Panc1 (cell line): ENCODE measurements at regions not wholly inside any gene's neighbourhood (a gene's known extent, or its start where the extent isn't known, plus 50 kb on each side); places are given as distances from the start of the nearest gene placed in this dataset.

Source experiments
- ATAC-seq: fragments of 200-7000 bp; cut with Tn5 transposase; 2 replicates; pipeline ENCODE4 v1.9.1; 2020; ENCODE audit warnings: mild to moderate bottlenecking, moderate library complexity
- BruUV-seq: library from RNA; stranded (reverse); fragments of 400-500 nt; replicated peaks from 2 replicates; lab custom pipeline; 2021; lab: Mats Ljungman, UMichigan
- CTCF ChIA-PET: fragments of 300-600 bp; sonication (Branson Sonifier 250); formaldehyde crosslinking; loops from one replicate; lab custom pipeline; 2022; ENCODE audit warnings: antibody characterized with exemption; lab: Charles Lee
- POLR2A ChIA-PET: fragments of 300-600 bp; sonication (Branson Sonifier 250); formaldehyde crosslinking; loops from one replicate; lab custom pipeline; 2022; ENCODE audit warnings: antibody characterized with exemption; lab: Charles Lee
- DNase-seq: peaks from one replicate; pipeline ENCODE4 v3.0.0-alpha.2; 2010; ENCODE audit warnings: low read depth, low spot score
- H3K27ac ChIP-seq: 2 replicates; pipeline ENCODE4 v1.5.1; 2011; ENCODE audit warnings: mild to moderate bottlenecking, low read length, inconsistent platforms
- H3K27me3 ChIP-seq: fragments of 200-500 bp; sonication (Bioruptor generic); 2 replicates; pipeline ENCODE4 v1.6.0; 2014; ENCODE audit warnings: low read length, inconsistent platforms; ENCODE audit not compliant: control insufficient read depth, insufficient read depth
- H3K36me3 ChIP-seq: fragments of 200-500 bp; sonication (Bioruptor generic); 2 replicates; pipeline ENCODE4 v1.5.1; 2014; ENCODE audit warnings: inconsistent platforms, mild to moderate bottlenecking, low read length, moderate library complexity; ENCODE audit not compliant: control insufficient read depth, insufficient read depth
- H3K4me1 ChIP-seq: 2 replicates; pipeline ENCODE4 v1.5.1; 2011; ENCODE audit warnings: inconsistent platforms, mild to moderate bottlenecking, low read length, moderate library complexity; ENCODE audit not compliant: control insufficient read depth, insufficient read depth
- H3K4me3 ChIP-seq, 2 experiments: 2 replicates each; pipeline ENCODE4 v1.5.1; 2011 to 2012; ENCODE audit warnings: low read depth in 2 of 2, low read length in 2 of 2, mild to moderate bottlenecking in 2 of 2, inconsistent platforms in 1 of 2, moderate library complexity in 1 of 2
- H3K9me3 ChIP-seq: fragments of 200-500 bp; sonication (Bioruptor generic); 2 replicates; pipeline ENCODE4 v1.5.1; 2014; ENCODE audit warnings: low read depth, mild to moderate bottlenecking, inconsistent platforms, low read length, moderate library complexity; ENCODE audit not compliant: control insufficient read depth, insufficient read depth
- POLR2AphosphoS5 ChIP-seq: IDR thresholded peaks from 2 replicates; pipeline ENCODE4 v1.6.1; 2012; ENCODE audit warnings: mild to moderate bottlenecking, low read depth, low read length, moderate library complexity
- SIN3A ChIP-seq: IDR thresholded peaks from 2 replicates; pipeline ENCODE4 v1.6.1; 2012; ENCODE audit warnings: low read depth, mild to moderate bottlenecking, low read length, moderate library complexity, borderline replicate concordance; ENCODE audit not compliant: insufficient read depth
- TCF7L2 ChIP-seq: IDR thresholded peaks from 2 replicates; pipeline ENCODE4 v1.6.1; 2011; ENCODE audit warnings: mild to moderate bottlenecking, low read depth, low read length, inconsistent platforms
- in situ Hi-C: cut with HindIII; loops from 2 replicates; pipeline ENCODE4 v1.10.0; 2016; ENCODE audit warnings: low sequenced_read_pairs, low pct_unique_long_range_greater_than_20kb
- intact Hi-C: fragments of 100-400 bp; cut with micrococcal nuclease; formaldehyde crosslinking; loops from one replicate; pipeline ENCODE4 v1.10.0; 2022; ENCODE audit not compliant: unreplicated experiment
- TF ChIP-seq, protein P1 (sequence below), 2 experiments: IDR thresholded peaks; 2 replicates each; pipeline ENCODE4 v1.6.1; 2011 to 2012; ENCODE audit warnings: low read depth in 2 of 2, control low read depth in 1 of 2, low read length in 1 of 2, mild to moderate bottlenecking in 1 of 2, moderate library complexity in 1 of 2; ENCODE audit not compliant: insufficient read depth in 1 of 2
- TF ChIP-seq, protein P2 (sequence below): fragments of 450-650 bp; IDR thresholded peaks from 2 replicates; pipeline ENCODE4 v1.5.1; 2017; ENCODE audit warnings: mild to moderate bottlenecking

DNA sequence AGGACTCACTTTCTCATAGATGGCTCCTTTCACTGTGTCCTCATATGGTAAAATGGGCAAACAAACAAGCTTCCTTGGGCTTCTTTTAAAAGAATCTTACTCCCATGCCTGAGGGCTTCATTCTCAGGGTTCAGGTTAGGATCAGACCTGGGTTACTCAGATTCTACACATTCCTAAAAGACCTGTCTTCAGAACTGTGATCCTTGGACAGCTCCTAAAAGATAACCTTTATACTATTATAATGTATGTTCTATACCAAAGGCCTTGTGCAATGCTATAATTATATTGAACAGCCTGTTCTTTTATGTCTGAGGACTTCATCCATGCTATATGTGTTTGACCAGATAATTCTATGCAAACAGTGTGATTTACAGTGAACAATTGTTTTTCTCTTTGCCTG is 264.4 kb upstream of the CDH10 start:
- Histone ChIP-seq H3K4me3 (no peak overlapping the region), H3K27me3 (no peaks in the 10 kb centered on the region), H3K9me3 (no peaks in the 10 kb centered on the region), H3K27ac (no peak overlapping the region), H3K36me3 (no peaks in the 10 kb centered on the region), H3K4me1 (no peaks in the 10 kb centered on the region)
- BruUV-seq = no TSS peak
- TF ChIP-seq, protein P1, sequence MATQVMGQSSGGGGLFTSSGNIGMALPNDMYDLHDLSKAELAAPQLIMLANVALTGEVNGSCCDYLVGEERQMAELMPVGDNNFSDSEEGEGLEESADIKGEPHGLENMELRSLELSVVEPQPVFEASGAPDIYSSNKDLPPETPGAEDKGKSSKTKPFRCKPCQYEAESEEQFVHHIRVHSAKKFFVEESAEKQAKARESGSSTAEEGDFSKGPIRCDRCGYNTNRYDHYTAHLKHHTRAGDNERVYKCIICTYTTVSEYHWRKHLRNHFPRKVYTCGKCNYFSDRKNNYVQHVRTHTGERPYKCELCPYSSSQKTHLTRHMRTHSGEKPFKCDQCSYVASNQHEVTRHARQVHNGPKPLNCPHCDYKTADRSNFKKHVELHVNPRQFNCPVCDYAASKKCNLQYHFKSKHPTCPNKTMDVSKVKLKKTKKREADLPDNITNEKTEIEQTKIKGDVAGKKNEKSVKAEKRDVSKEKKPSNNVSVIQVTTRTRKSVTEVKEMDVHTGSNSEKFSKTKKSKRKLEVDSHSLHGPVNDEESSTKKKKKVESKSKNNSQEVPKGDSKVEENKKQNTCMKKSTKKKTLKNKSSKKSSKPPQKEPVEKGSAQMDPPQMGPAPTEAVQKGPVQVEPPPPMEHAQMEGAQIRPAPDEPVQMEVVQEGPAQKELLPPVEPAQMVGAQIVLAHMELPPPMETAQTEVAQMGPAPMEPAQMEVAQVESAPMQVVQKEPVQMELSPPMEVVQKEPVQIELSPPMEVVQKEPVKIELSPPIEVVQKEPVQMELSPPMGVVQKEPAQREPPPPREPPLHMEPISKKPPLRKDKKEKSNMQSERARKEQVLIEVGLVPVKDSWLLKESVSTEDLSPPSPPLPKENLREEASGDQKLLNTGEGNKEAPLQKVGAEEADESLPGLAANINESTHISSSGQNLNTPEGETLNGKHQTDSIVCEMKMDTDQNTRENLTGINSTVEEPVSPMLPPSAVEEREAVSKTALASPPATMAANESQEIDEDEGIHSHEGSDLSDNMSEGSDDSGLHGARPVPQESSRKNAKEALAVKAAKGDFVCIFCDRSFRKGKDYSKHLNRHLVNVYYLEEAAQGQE (IDR thresholded peaks at IDR 0.05; ENCODE audit: insufficient read depth in 1 of 2, low read depth in 2 of 2, low read length in 1 of 2) = peak in 1 of 2 experiments; percentile 36; a peak in 1 of 4 replicates
- TF ChIP-seq, protein P2, sequence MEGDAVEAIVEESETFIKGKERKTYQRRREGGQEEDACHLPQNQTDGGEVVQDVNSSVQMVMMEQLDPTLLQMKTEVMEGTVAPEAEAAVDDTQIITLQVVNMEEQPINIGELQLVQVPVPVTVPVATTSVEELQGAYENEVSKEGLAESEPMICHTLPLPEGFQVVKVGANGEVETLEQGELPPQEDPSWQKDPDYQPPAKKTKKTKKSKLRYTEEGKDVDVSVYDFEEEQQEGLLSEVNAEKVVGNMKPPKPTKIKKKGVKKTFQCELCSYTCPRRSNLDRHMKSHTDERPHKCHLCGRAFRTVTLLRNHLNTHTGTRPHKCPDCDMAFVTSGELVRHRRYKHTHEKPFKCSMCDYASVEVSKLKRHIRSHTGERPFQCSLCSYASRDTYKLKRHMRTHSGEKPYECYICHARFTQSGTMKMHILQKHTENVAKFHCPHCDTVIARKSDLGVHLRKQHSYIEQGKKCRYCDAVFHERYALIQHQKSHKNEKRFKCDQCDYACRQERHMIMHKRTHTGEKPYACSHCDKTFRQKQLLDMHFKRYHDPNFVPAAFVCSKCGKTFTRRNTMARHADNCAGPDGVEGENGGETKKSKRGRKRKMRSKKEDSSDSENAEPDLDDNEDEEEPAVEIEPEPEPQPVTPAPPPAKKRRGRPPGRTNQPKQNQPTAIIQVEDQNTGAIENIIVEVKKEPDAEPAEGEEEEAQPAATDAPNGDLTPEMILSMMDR = no peak
- ChIA-PET CTCF (no interaction called here), POLR2A (no interaction called here)
- DNase-seq = no peak
- intact Hi-C loops = no loop called here
- ATAC-seq = no peak
- in situ Hi-C loops = no loop called here

DNA sequence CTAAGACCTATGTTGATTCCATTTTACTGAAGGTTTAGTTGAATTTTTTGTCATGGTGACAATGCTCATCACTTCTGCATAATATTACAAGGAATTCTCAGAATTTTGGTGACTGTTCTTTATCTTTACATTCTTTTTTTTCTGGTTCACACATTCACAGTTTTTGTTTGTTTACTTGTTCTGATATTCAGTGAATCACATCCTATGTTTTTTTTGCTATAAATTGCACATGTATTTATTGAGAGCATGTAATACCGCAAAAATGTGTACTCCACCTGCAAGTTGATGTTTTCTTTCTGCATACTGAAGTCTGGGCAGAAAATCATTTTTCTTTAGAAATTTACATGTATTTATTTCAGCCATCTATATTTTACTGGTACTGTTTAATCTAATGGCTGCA is 261.9 kb upstream of the CDH10 start:
- BruUV-seq = no TSS peak
- in situ Hi-C loops = no loop called here
- POLR2A ChIA-PET = no interaction called here

More for the DNA sequence above, 261.9 kb upstream of the CDH10 start:
- intact Hi-C loops = no loop called here
- H3K27me3 ChIP-seq = no peaks in the 10 kb centered on the region
- H3K4me1 ChIP-seq = no peaks in the 10 kb centered on the region
- CTCF ChIA-PET = no interaction called here
- no peaks in the 10 kb centered on the region for H3K36me3 ChIP-seq
- TF ChIP-seq POLR2AphosphoS5 (no peak), TCF7L2 (no peak), SIN3A (no peak)
- TF ChIP-seq, protein P1 (IDR thresholded peaks at IDR 0.05; ENCODE audit: insufficient read depth in 1 of 2, low read depth in 2 of 2, low read length in 1 of 2) = no peak
- TF ChIP-seq, protein P2 = no peak
- DNase-seq (no peak), ATAC-seq (no peak)
- H3K9me3 ChIP-seq = no peaks in the 10 kb centered on the region
- no peak overlapping the region for H3K27ac ChIP-seq
- no peak overlapping the region for H3K4me3 ChIP-seq
